ENCODE measurements at regions not wholly inside any gene's neighbourhood (a gene's known extent, or its start where the extent isn't known, plus 50 kb on each side); places are given as distances from the start of the nearest gene placed in this dataset.

GRCh38 chr13:34002924-34003323, 185.0 kb downstream of the RFC3 start:
- Histone ChIP-seq H3K27ac (ENCODE audit: low read depth in 1 of 2, low read length in 2 of 2) (no peak overlapping the region), H3K9ac (ENCODE audit: low read depth in 1 of 2, low read length in 2 of 2) (no peak overlapping the region), H3K4me1 (ENCODE audit: control insufficient read depth in 4 of 4, insufficient read depth in 4 of 4, low read length in 3 of 4) (peaks cover 0 to 18% (median 3%) of the 10 kb centered on the region in 4 donors), H3K36me3 (ENCODE audit: control insufficient read depth in 4 of 4, insufficient read depth in 3 of 4, low read depth in 1 of 4, low read length in 3 of 4) (no peaks in the 10 kb centered on the region), H3K9me3 (ENCODE audit: control insufficient read depth in 4 of 4, low read length in 3 of 4) (no peaks in the 10 kb centered on the region), H3K4me3 (ENCODE audit: low read depth in 1 of 3, low read length in 3 of 3) (no peak overlapping the region), H3K27me3 (ENCODE audit: control insufficient read depth in 4 of 4, insufficient read depth in 4 of 4, low read length in 3 of 4) (no peaks in the 10 kb centered on the region)
- TF ChIP-seq TAF1 (conservative IDR thresholded peaks at IDR 0.05) = no peak
- WGBS = 95% methylated on average over 4 of the region's 4 CpGs
- DNase-seq (ENCODE audit: low spot score) = no peak

DNA sequence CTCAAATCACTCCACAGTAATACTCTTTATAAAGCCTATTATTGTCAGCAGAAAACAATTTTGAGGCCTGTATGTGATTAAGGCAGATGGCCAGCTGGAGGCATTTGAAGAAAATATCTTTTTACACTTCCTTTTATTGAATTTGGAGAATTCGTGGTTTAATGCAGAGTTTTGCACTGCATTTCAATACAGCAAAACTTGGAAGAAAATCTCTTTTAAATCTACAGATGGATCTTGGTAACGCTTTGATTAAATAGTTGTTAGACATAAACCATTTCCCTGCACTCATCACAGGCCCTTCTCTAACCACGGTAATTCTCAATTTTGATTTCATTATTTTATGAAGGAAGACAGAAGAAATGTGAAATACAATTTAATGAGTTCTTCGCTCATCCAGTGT, 185.7 kb downstream of the RFC3 start:
- Histone ChIP-seq H3K4me1 (ENCODE audit: control insufficient read depth in 4 of 4, insufficient read depth in 4 of 4, low read length in 3 of 4) (peaks cover 0 to 18% (median 3%) of the 10 kb centered on the region in 4 donors), H3K4me3 (ENCODE audit: low read depth in 1 of 3, low read length in 3 of 3) (no peak overlapping the region), H3K27ac (ENCODE audit: low read depth in 1 of 2, low read length in 2 of 2) (no peak overlapping the region), H3K9me3 (ENCODE audit: control insufficient read depth in 4 of 4, low read length in 3 of 4) (no peaks in the 10 kb centered on the region), H3K36me3 (ENCODE audit: control insufficient read depth in 4 of 4, insufficient read depth in 3 of 4, low read depth in 1 of 4, low read length in 3 of 4) (no peaks in the 10 kb centered on the region), H3K27me3 (ENCODE audit: control insufficient read depth in 4 of 4, insufficient read depth in 4 of 4, low read length in 3 of 4) (no peaks in the 10 kb centered on the region), H3K9ac (ENCODE audit: low read depth in 1 of 2, low read length in 2 of 2) (no peak overlapping the region)
- DNase-seq (ENCODE audit: low spot score) = no peak
- 90% methylated on average over 4 of the region's 4 CpGs for WGBS
- TF ChIP-seq EGR1 (IDR thresholded peaks at IDR 0.05; ENCODE audit: low read depth in 2 of 2) (no peak), MAX (IDR thresholded peaks at IDR 0.05) (no peak), RAD21 (IDR thresholded peaks at IDR 0.05) (no peak), SP1 (IDR thresholded peaks at IDR 0.05) (no peak), NR2F2 (IDR thresholded peaks at IDR 0.05) (no peak), JUND (IDR thresholded peaks at IDR 0.05) (no peak), RXRA (IDR thresholded peaks at IDR 0.05) (no peak), FOXA1 (IDR thresholded peaks at IDR 0.05) (no peak), GABPA (IDR thresholded peaks at IDR 0.05 in 1 of 2, conservative IDR thresholded peaks at IDR 0.05 in 1 of 2) (no peak), HNF4G (IDR thresholded peaks at IDR 0.05) (no peak), FOXA2 (IDR thresholded peaks at IDR 0.05) (no peak), TAF1 (conservative IDR thresholded peaks at IDR 0.05) (no peak), ZBTB33 (IDR thresholded peaks at IDR 0.05) (no peak), HNF4A (conservative IDR thresholded peaks at IDR 0.05) (no peak), YY1 (IDR thresholded peaks at IDR 0.05) (no peak)
- TF ChIP-seq, protein P1, sequence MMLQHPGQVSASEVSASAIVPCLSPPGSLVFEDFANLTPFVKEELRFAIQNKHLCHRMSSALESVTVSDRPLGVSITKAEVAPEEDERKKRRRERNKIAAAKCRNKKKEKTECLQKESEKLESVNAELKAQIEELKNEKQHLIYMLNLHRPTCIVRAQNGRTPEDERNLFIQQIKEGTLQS (IDR thresholded peaks at IDR 0.05) = no peak
- TF ChIP-seq, protein P2, sequence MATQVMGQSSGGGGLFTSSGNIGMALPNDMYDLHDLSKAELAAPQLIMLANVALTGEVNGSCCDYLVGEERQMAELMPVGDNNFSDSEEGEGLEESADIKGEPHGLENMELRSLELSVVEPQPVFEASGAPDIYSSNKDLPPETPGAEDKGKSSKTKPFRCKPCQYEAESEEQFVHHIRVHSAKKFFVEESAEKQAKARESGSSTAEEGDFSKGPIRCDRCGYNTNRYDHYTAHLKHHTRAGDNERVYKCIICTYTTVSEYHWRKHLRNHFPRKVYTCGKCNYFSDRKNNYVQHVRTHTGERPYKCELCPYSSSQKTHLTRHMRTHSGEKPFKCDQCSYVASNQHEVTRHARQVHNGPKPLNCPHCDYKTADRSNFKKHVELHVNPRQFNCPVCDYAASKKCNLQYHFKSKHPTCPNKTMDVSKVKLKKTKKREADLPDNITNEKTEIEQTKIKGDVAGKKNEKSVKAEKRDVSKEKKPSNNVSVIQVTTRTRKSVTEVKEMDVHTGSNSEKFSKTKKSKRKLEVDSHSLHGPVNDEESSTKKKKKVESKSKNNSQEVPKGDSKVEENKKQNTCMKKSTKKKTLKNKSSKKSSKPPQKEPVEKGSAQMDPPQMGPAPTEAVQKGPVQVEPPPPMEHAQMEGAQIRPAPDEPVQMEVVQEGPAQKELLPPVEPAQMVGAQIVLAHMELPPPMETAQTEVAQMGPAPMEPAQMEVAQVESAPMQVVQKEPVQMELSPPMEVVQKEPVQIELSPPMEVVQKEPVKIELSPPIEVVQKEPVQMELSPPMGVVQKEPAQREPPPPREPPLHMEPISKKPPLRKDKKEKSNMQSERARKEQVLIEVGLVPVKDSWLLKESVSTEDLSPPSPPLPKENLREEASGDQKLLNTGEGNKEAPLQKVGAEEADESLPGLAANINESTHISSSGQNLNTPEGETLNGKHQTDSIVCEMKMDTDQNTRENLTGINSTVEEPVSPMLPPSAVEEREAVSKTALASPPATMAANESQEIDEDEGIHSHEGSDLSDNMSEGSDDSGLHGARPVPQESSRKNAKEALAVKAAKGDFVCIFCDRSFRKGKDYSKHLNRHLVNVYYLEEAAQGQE (IDR thresholded peaks at IDR 0.05) = no peak
- TF ChIP-seq, protein P3, sequence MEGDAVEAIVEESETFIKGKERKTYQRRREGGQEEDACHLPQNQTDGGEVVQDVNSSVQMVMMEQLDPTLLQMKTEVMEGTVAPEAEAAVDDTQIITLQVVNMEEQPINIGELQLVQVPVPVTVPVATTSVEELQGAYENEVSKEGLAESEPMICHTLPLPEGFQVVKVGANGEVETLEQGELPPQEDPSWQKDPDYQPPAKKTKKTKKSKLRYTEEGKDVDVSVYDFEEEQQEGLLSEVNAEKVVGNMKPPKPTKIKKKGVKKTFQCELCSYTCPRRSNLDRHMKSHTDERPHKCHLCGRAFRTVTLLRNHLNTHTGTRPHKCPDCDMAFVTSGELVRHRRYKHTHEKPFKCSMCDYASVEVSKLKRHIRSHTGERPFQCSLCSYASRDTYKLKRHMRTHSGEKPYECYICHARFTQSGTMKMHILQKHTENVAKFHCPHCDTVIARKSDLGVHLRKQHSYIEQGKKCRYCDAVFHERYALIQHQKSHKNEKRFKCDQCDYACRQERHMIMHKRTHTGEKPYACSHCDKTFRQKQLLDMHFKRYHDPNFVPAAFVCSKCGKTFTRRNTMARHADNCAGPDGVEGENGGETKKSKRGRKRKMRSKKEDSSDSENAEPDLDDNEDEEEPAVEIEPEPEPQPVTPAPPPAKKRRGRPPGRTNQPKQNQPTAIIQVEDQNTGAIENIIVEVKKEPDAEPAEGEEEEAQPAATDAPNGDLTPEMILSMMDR (IDR thresholded peaks at IDR 0.05; ENCODE audit: low read depth, low read length, missing input control) = no peak

All from liver (tissue), 8 donors.